OCI-LY3 (cell line): ENCODE measurements at regions not wholly inside any gene's neighbourhood (a gene's known extent, or its start where the extent isn't known, plus 50 kb on each side); places are given as distances from the start of the nearest gene placed in this dataset.

Experiments
- H2AFZ ChIP-seq: fragments of 200-600, 300-600 bp; shearing (Covaris generic); 2 replicates; pipeline ENCODE4 v1.6.0; 2014; ENCODE audit warnings: antibody characterized with exemption, low read depth, low read length
- H3K27ac ChIP-seq: fragments of 200-600, 300-600 bp; sonication (generic); 2 replicates; pipeline ENCODE4 v1.5.1; 2014; ENCODE audit warnings: mild to moderate bottlenecking, low read length, moderate library complexity, mixed read lengths
- H3K27me3 ChIP-seq: fragments of 200-600, 300-600 bp; sonication (generic); 2 replicates; pipeline ENCODE4 v1.6.1; 2014; ENCODE audit warnings: low read depth, low read length, mixed read lengths
- H3K36me3 ChIP-seq: fragments of 200-600, 300-600 bp; sonication (generic); replicated peaks from 2 replicates; pipeline ENCODE3; 2014; ENCODE audit warnings: low read depth, low read length, mixed read lengths
- H3K4me1 ChIP-seq: fragments of 300-600, 200-600 bp; sonication (generic); 2 replicates; pipeline ENCODE4 v1.6.1; 2014; ENCODE audit warnings: low read length, mixed read lengths
- H3K4me2 ChIP-seq: fragments of 200-600, 300-600 bp; sonication (generic); 2 replicates; pipeline ENCODE4 v1.6.1; 2014; ENCODE audit warnings: low read length, mixed read lengths
- H3K4me3 ChIP-seq: fragments of 300-600, 200-600 bp; sonication (generic); 2 replicates; pipeline ENCODE4 v1.5.1; 2014; ENCODE audit warnings: antibody characterized with exemption, mild to moderate bottlenecking, low read length, moderate library complexity
- H3K79me2 ChIP-seq: fragments of 300-600, 200-600 bp; shearing (Covaris generic); 2 replicates; pipeline ENCODE4 v1.6.1; 2014; ENCODE audit warnings: mild to moderate bottlenecking, low read length, mixed read lengths
- H3K9ac ChIP-seq: fragments of 300-600, 200-600 bp; shearing (Covaris generic); 2 replicates; pipeline ENCODE4 v1.6.0; 2014; ENCODE audit warnings: mild to moderate bottlenecking, low read length, moderate library complexity
- H3K9me3 ChIP-seq: fragments of 200-600, 300-600 bp; shearing (Covaris generic); 2 replicates; pipeline ENCODE4 v1.6.1; 2014; ENCODE audit warnings: low read length, mixed read lengths; ENCODE audit not compliant: insufficient read depth
- H4K20me1 ChIP-seq: fragments of 200-600, 300-600 bp; sonication (generic); 2 replicates; pipeline ENCODE4 v1.6.1; 2016; ENCODE audit warnings: low read length, mixed read lengths; ENCODE audit not compliant: insufficient read depth
- EZH2phosphoT487 ChIP-seq: fragments of 200-600 bp; shearing (Covaris generic); IDR thresholded peaks from 2 replicates; pipeline ENCODE4 v1.6.1; 2018; ENCODE audit warnings: antibody characterized with exemption, mixed run types, low read depth
- TF ChIP-seq, protein P1 (sequence below): fragments of 200-600, 300-600 bp; sonication (generic); IDR thresholded peaks from 2 replicates; pipeline ENCODE4 v1.5.1; 2014; ENCODE audit warnings: antibody characterized with exemption, low read length, low read depth

DNA sequence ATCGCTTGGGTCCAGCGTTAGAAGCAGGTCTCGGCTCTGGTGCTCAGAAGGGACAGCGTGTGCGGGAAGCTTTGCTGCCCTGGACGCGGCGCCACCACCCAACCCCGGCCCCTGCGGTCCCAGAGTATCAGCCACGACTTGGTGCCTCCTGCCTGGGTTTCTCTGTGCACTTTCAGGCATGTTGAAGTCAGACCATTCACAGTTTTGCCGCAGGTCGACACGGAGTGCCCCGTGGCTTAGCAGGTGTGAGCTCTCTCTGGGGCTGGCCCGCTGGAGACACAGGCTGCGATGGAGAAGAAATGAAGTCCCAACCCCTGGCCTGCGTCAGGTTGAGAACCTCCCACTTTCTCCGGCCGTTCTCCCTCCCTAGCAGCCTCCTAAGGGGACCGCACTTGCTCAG is 494.5 kb downstream of the BRD1 start:
- H3K36me3 ChIP-seq: no peaks in the 10 kb centered on the region
- H3K4me2 ChIP-seq: no peak overlapping the region
- TF ChIP-seq, protein P1, sequence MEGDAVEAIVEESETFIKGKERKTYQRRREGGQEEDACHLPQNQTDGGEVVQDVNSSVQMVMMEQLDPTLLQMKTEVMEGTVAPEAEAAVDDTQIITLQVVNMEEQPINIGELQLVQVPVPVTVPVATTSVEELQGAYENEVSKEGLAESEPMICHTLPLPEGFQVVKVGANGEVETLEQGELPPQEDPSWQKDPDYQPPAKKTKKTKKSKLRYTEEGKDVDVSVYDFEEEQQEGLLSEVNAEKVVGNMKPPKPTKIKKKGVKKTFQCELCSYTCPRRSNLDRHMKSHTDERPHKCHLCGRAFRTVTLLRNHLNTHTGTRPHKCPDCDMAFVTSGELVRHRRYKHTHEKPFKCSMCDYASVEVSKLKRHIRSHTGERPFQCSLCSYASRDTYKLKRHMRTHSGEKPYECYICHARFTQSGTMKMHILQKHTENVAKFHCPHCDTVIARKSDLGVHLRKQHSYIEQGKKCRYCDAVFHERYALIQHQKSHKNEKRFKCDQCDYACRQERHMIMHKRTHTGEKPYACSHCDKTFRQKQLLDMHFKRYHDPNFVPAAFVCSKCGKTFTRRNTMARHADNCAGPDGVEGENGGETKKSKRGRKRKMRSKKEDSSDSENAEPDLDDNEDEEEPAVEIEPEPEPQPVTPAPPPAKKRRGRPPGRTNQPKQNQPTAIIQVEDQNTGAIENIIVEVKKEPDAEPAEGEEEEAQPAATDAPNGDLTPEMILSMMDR: no peak
- no peak for TF ChIP-seq EZH2phosphoT487
- H3K27ac ChIP-seq: no peak overlapping the region
- no peaks in the 10 kb centered on the region for H4K20me1 ChIP-seq
- H3K27me3 ChIP-seq: no peaks in the 10 kb centered on the region
- H3K4me3 ChIP-seq: no peak overlapping the region
- H3K4me1 ChIP-seq: no peaks in the 10 kb centered on the region
- no peak overlapping the region for H3K9ac ChIP-seq
- no peak overlapping the region for H2AFZ ChIP-seq
- no peaks in the 10 kb centered on the region for H3K9me3 ChIP-seq
- H3K79me2 ChIP-seq: no peaks in the 10 kb centered on the region

GRCh38 chr22:49332691-49333090 is 495.0 kb downstream of the BRD1 start:
- Histone ChIP-seq H4K20me1 (no peaks in the 10 kb centered on the region), H3K27ac (no peak overlapping the region), H3K79me2 (no peaks in the 10 kb centered on the region), H3K4me3 (no peak overlapping the region), H3K9me3 (no peaks in the 10 kb centered on the region), H3K27me3 (no peaks in the 10 kb centered on the region), H3K36me3 (no peaks in the 10 kb centered on the region), H3K4me1 (no peaks in the 10 kb centered on the region), H3K4me2 (no peak overlapping the region), H3K9ac (no peak overlapping the region), H2AFZ (no peak overlapping the region)
- TF ChIP-seq, protein P1: no peak
- no peak for TF ChIP-seq EZH2phosphoT487

DNA sequence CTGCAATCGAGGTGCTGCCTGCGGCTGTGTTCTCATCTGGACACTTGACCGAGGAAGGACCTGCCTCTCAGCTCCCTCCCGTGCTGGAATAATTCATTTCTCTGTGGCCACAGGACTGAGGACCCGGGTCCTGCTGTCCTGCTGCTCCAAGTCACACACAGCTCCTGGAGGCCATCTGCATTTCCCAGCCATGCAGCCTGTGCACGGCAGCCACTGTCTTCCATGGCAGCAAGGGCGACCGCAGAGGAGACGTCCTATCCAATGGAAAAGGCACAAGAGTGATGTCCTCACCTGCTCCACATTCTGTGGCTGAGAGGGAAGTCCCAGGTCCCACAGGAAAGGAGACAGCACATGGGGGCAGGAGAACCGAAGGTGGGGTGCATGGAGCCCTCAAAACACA is 495.8 kb downstream of the BRD1 start:
- Histone ChIP-seq H3K9ac (no peak overlapping the region), H3K9me3 (no peaks in the 10 kb centered on the region), H3K4me1 (no peaks in the 10 kb centered on the region), H3K27ac (no peak overlapping the region), H3K4me2 (no peak overlapping the region), H4K20me1 (no peaks in the 10 kb centered on the region), H3K4me3 (no peak overlapping the region), H2AFZ (no peak overlapping the region), H3K79me2 (no peaks in the 10 kb centered on the region), H3K27me3 (no peaks in the 10 kb centered on the region), H3K36me3 (no peaks in the 10 kb centered on the region)
- TF ChIP-seq EZH2phosphoT487: no peak

- Histone ChIP-seq H3K36me3 (no peaks in the 10 kb centered on the region), H2AFZ (no peak overlapping the region), H3K4me1 (no peaks in the 10 kb centered on the region), H4K20me1 (no peaks in the 10 kb centered on the region), H3K9me3 (no peaks in the 10 kb centered on the region), H3K79me2 (no peaks in the 10 kb centered on the region), H3K27ac (no peak overlapping the region), H3K4me3 (no peak overlapping the region), H3K9ac (no peak overlapping the region), H3K27me3 (no peaks in the 10 kb centered on the region), H3K4me2 (no peak overlapping the region)
- TF ChIP-seq EZH2phosphoT487: no peak
- TF ChIP-seq, protein P1: no peak
Observed at GRCh38 chr22:49331223-49331815, 496.4 kb downstream of the BRD1 start.
